ENCODE measurements at regions not wholly inside any gene's neighbourhood (a gene's known extent, or its start where the extent isn't known, plus 50 kb on each side); places are given as distances from the start of the nearest gene placed in this dataset.

DNA sequence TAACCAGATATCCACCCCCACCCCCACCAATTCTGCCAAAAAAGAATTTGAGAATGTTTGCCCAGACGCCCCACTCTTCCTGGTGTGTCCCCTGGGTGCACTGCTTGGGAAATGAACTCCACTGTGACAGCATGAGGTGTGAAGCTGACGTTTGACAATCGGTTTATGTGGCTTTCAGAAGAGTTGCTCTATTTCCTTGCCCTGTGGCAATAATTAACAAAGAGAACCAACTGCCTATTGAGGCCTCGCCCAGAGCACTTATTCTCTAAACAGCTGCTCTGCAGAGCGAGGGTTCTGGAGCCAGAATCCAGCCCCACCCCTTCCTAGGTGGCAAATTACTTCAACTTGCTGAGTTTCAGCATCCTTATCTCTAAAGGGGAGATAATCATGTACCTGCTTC is 115.8 kb upstream of the SIX3 start:
- DNase-seq (ENCODE audit: low spot score), result no peak

DNA sequence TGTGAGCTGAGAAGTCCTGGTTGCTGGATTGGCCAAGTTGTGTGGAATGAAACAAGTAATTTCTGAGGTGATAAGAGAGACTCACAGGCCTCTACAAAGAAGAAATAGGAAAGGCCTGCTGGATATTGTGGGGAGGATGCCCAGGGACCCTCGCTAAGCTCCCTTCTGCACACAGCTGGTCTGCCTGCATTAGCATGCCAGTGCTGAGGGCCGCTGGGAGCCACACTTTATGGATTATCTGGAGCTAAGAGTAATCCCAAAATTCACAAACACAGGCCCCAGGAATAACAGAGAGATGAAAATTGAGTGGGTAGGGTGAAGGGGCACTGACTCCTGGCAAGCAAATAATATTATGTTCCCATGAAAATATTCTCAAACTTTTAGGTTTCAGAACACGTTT is 114.9 kb upstream of the SIX3 start:
- no peak for DNase-seq (ENCODE audit: low spot score)

DNA sequence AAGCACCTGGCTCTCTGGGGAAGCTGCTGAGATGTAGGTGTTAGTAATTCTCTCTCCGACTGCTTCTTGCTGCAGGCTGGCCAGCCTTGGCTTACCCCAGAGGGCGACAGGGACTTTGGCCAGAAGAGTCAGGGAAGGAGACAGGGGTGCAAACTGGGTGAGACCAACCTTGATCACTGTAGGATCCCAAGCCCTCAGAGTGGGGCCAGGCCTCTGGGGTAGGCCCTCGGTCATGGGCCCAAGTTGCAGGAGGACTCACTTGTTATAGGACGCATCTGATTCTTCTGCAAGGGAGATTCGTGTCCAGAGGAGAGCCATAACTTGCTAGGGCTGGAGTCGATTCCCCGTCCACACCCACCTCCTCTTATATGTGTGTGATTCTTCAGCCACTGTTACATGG is 111.7 kb upstream of the SIX3 start:
- no peak for DNase-seq (ENCODE audit: low spot score)

DNA sequence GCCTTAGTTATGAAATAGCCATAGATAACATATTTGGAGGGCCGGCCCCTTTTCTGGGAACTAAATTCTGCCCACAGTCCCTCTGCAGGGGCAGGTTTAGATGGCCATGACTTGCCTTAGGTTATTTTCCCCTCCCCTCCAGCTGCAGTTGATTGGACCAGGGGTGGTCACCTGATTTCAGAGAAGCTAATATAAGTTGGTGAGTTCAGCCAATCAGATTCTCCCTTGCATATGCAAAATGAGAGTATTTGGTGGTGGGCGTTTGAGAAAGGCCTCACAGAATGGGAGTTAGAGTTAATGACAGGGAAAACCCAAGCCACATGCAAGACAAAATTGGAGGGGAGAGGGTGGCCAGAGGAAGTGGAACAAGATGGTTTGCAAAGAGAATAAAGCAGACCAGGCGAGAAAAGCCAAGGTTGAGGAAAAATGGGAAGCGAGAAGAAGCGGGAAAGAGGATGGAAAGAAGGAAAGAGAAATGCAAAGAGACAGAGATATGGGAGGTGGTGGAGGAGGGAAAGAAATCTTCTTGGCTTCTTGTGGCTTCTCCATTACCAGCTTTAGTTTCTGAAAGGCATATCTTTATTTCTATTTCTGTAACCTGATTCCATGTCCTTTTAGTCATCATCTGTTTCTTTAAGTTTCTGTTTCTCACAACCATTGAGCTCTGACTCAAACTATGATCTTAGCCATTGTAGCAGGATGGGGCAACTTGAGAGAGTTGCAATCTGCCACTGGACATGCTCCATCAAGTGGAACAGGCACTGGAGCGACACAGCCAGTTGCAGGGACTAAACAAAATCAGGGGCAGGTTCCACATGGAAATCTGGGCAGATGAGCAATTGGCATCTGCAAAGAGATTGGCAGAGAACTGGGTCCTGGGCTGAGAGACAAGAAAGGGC is 108.1 kb upstream of the SIX3 start:
- DNase-seq (ENCODE audit: low spot score), result peak; percentile 63

DNA sequence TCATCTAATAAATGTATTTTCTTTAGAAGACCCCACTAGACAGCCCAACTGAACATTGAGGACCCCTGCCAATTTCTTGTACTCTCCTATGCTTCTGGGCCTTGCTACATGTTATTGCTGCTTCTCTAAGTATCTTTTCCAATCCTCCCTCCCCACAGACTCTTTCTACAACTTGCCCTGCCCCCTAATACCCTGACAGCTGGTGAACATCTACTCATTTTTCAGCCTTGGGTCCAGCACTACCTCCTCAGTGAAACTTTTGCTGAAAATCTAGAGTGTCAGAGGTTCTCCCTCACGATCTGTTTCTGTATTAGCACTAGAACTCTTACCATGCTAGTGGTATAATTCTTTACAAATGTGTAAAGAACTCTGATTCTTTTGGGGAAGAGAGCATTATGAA is 106.8 kb upstream of the SIX3 start:
- no peak for DNase-seq (ENCODE audit: low spot score)

DNA sequence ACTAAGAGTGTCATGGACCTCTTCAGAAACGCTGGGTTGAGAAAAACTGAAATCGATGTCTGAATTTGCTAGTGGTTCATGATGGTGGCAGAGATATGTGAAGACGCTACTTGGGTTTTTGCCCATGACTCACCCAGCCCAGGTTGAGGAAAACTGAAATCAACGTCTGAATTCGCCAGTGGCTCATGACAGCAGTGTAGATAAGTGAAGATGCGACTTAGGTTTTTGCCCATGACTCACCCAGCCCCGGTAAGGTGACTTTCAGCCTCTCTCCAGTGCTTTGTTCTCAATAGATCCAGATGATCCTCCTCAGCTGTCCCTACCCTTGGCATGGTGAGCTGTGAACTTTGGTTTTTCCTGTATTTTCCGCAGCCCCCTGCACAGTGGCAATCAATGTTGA is 105.3 kb upstream of the SIX3 start:
- DNase-seq (ENCODE audit: low spot score), result peak; percentile 95

DNA sequence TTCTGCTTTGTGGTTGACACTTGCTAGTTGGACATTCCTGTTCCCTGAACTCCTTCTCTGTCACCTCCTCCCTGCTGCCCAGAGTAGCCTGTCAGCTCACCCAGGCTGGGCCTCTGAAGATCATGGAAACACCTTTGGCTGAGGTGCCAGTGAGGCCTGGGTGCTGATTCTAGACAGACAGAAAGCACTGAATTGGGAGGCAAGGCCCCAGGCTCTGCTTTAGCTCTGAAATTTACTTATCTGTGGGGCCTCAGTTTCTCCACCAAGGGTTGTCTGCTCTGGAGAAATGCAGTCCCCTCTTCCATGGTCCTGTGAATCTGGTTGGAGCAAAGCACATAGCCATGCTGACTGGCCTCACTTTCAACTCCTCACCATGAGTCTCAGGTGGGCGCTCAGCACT is 104.6 kb upstream of the SIX3 start:
- DNase-seq (ENCODE audit: low spot score), result no peak

DNA sequence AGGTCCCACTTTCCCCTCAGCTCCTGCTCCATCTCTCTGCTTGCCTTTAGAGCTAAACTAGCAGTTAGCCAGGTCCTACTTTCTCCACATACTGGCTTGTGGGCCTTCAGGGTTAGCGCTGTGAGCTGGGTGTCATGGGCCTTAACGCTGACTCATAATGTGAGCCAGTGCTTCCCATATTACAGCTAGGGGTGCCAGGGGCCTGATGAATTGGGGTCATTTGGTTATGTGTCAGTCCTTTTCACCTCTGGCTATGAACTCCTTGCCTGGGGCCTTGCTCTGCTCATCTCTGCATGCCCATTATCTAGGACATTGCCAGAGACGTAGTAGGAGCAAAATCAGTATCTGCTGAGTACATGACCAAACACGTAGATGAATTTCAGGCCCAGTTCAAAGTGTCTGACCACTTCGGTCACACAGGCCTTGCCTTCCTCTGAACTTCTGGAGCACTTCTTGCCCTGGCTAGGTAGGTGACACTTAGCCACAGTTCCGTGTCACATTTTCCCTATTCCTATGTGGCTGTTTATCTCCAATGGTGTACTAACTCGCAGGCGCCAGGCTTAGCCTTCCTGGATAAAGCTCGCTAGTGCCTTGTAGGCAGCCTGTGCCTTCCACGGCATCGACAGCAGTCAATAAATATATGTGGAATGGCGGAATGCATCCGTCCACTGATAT is 103.2 kb upstream of the SIX3 start:
- peak; percentile 46 for DNase-seq (ENCODE audit: low spot score)

DNA sequence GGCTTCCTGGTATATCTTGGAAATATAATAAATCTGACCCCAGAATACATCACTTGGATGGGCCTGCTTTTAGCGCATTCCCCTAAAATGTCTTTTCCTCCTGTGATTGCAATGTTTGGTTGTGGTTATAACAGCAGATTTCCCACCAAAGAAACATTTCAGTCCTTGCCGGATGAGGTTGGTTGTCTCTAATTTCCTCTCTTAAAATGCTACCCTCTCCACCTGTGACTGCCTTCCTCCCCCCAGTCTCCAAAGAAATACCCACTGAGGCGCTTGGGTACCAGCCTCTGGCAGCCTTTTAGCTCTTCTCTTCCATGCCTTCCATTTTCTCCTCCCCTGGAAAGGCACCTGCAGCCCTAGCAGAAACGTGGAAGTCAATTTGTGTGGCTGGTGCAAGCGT is 102.1 kb upstream of the SIX3 start:
- DNase-seq (ENCODE audit: low spot score), result no peak

DNA sequence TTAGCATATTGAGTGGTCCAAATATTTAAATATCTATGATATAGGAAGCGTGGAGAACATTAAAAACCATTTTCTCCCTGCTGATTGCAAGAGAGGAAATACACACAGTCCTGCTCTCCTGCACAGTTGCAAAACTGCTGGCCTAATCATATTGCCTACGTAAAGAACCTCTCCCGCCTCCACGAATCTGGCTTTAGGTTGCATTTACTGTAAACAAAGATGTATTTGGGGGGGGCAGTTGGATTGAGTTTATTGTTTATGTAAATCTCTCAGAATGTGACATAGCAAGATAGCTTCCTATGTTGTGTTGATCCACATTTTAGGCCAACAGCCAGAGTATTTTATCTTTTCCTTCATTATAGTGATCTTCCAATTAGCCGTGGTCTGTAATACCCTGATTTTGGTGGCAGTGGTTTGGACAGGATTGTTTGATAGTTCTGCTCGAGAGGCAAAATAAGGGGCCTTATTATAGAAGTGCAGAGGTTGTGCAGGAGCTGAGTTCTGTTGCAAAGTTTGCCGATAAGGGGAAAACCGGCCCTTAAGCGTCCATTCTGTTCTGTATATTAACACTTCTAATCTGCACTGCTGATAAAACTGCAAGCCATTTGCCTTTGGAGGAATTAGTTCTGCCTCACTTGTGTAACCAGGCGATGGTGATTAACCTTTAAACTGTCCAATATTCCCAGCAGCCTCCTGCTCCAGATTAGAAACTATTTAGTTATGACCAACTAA is 101.6 kb upstream of the SIX3 start:
- DNase-seq (ENCODE audit: low spot score), result no peak

DNA sequence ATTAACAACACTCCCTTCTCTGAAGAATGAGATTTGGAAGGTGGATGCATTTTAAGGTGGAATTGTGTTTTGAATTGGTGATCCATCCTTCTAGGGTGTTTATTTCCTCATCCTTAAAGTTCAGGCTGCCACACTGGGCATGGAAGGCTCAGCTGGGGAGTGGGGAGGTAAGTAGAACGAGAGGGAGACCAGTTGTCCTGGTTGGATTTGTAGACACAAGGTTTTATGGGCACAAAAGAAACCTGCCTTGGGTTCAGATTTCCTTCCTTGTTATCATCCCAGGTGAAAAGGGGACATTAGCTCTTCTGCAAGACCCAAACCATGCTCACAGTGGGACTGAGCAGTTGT is 101.0 kb upstream of the SIX3 start:
- DNase-seq (ENCODE audit: low spot score), result no peak

DNA sequence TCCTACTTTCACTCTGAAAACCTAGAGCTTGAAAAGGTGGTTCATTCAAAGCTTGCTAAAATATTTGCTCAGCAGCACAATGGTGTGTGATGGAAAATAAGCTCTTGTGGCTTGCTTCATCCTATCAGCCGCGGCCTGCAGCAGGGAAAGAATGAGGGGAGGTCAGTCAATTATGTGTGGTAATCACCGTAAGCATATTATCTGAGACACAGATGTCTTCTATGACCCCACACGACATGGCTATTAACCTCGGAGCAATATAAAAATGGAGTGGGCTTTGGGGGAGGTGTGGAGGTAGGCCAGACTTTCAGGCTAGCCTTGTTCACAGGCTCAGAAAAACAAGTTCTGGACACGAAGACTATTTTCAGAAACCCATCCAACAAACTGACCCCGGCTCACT is 98.4 kb upstream of the SIX3 start:
- no peak for DNase-seq (ENCODE audit: low spot score)

DNA sequence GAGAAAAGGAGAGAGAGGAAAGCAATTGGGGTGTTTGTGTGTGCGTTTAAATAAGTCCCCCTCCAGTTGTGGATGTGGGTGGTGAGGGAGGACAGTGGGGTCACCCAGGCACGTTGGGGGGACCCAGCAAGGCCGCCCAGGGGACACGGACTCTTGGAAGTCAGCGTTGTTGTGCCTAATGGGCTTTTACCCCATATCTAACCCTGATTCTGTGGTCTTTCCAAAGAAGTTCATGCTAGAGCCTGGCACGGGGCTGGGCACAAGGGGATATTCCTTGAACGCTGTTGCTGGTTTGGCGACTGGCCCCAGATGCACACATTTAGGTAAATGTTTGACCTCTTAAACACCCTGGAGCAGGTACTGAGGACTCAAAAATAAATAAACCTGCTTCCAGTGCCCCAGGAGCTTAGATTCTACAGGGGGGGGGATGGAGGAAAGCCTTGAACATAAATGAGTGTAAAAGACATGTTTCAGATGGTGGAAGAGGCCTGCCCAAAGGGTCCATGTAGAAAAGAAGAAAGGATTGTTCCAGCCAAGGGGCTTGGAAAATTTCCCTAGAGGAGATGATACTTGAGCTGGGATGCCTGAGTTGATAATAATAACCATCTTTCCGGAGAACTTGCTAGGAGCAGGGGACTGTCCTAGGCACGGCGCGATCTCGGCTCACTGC is 97.7 kb upstream of the SIX3 start:
- no peak for DNase-seq (ENCODE audit: low spot score)

DNA sequence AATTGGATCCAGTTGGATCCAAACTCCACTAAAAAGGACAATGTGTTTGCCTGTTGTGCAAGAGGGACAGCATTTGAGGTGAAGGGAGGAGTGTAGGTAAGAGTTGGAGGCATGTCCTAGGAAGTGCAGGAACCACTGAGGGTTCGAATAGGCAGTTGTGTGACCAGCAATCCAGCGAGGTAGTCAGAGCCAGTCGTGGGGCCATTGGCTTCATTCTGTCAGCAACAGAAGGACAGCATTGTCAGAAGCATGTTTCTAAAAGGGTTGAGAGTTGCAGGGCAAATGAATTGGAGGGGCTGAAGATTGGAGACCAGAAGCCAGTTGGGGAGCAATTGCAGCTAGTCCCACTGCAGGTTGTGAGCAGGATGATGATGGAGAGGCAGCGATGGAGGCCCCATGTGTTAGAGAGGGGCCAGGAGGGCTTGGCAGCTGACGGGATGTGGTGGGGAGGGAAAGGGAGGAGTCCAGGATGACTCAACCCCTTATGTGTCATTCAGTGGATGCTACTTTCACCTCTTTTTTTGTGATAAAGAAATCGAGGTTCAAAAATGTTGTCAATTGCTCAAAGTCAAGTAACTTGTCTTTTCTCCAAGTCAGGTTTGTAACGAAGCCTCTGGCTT is 96.7 kb upstream of the SIX3 start:
- DNase-seq (ENCODE audit: low spot score), result peak; percentile 45

DNA sequence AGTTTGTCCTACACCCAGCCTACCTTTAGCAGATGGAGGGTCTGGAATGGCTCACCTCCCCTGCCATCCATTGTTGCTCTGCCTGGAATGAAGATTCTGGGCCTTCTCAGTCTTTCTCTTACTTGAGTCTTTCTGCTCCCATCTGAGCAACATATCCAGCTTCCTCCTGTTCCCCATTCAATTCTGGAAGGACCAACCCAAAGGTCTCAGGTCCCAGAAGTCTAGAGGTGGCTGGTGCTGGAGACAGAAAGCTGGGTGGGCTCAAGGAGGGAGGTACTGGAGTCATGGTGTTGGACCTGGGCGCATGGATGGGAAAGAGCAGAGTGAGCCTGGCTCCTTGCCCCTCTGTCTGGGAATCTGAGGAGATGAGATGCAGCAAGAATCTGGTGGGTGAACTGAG is 93.5 kb upstream of the SIX3 start:
- DNase-seq (ENCODE audit: low spot score), result no peak

DNA sequence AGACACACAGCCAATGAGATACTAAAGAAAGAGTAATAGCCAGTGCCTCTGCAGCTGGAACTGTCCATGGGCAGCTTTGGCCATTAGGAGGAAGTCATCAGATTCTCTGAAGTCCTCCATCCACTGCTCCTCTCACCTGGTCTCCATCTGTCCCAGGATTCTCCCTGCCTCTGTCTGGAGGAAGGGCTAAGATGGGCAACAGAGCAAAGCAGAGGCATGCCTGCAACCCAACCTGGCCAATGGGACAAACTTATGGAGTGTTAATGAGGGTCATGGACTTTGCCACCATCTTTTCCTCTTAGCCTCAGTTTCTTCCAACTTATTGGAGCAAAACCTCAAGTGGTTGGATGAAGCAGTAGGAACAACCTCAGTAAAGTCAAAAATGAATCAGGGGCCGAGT is 91.5 kb upstream of the SIX3 start:
- no peak for DNase-seq (ENCODE audit: low spot score)

DNA sequence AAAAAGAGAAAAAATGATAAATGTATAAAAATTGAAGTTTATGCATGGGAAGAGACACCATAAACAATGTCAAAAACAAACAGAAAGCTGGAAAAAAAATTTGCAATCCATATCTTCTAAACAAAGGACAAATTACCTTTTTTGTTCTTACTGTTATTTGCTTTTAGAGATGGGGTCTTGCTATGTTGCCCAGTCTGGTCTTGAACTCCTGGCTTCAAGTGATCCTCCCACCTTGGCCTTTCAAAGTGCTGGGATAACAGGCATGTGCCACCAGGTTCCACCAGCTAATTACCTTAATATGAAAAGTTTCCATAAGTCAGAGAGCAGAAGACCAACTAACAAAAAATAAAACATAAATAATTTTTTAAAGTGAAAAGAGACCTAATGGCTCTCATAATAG is 90.0 kb upstream of the SIX3 start:
- no peak for DNase-seq (ENCODE audit: low spot score)

DNA sequence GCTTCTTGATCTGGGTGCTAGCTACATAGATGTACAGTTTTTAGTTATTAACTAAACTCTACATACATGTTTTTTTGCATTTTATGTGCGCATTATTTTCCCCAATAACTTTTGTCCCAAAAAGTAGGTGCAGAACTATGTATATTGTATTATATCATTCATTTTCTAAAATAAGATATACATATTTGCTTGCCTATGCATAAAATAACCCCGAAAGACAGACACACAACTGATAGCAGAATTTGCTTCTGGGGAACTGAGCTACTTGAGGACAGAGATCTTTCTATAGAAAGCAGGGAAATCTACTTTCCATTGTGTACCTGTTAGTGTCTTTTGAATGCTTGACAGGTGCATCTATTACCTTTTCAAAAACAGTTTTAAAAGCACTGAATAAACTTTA is 88.9 kb upstream of the SIX3 start:
- DNase-seq (ENCODE audit: low spot score), result no peak

DNA sequence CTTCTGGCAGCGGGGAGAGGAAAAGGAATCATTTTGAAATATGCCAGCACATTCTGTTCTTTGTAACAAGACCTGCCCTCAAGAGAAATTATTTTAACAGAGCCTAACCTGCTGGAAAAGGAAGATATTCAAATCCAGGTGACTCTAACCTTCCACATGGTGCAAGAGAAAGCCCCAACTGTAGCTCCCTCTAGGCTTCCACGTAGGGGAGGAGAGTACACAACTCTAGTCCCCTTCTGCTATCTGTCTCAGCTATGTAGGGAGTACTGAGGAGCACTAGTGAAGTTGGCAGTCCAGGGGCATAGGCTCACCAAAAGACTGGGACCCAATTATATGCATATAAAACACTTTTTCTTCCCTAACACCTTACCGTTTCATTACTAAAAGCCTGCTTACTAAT is 82.2 kb upstream of the SIX3 start:
- DNase-seq (ENCODE audit: low spot score), result no peak

DNA sequence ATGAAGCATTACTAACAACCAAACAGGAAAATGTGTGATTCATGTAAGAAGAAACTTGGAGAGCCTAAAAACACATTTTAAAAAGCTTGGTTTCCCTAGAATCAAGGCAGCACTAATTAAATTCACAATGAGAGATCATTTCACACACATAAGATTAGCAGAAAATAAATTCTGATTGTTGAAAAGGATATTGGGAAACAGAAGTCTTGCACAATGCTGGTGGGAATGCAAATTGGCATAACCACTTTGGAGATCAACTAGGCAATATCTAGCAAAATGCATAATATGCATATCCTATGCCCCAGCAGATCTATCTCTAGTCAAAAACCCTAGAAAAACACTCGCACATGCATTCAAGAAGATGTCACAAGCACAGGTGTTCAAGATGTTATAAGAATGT is 75.3 kb upstream of the SIX3 start:
- no peak for DNase-seq (ENCODE audit: low spot score)

DNA sequence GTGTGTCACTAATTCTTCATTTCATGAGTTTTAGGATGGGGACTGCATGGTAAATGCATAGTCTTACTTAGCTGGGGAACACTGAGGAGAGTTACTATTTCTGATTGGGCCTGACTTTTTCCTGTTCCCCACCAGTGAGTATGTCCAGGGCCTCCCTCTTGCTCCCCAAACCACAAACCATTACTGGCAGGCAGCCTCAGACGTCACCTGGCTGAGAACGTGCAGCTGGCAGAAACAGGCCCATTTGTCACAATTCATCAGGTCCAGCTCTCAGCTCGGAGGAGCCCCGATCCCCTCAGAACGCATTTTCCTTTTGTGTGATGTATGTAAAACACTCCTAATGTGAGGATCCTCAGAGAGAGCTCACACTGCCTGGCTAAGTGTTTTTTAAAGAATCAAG is 71.7 kb upstream of the SIX3 start:
- DNase-seq (ENCODE audit: low spot score), result no peak

DNA sequence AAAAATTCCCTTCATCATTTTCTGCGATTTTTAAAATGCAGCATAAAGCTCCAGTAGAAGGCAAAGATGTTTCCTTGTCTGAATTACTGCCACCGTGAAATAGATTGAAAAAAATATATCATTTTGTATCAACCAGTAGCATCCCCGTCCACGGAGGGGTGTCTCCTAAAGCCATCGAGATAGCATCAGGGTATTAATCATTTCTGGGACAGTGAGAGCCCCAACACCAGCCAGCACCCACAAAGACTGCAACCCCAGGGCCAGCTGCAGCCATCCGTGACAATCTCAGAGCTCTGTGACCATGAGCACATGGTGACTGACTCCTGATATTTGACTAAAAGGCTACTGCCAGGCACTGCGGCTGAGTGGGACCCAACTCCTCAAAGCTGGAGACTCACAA is 64.1 kb upstream of the SIX3 start:
- DNase-seq (ENCODE audit: low spot score), result no peak
